Panc1 (cell line): ENCODE measurements at regions not wholly inside any gene's neighbourhood (a gene's known extent, or its start where the extent isn't known, plus 50 kb on each side); places are given as distances from the start of the nearest gene placed in this dataset.
A peak's percentile ranks its signal among the peaks of the same experiment; 100 is the strongest.

Experiments used
- CTCF ChIP-seq: fragments of 450-650 bp; IDR thresholded peaks from 2 replicates; pipeline ENCODE4 v1.5.1; 2017; ENCODE audit warnings: mild to moderate bottlenecking
- POLR2AphosphoS5 ChIP-seq: IDR thresholded peaks from 2 replicates; pipeline ENCODE4 v1.6.1; 2012; ENCODE audit warnings: mild to moderate bottlenecking, low read depth, low read length, moderate library complexity

DNA sequence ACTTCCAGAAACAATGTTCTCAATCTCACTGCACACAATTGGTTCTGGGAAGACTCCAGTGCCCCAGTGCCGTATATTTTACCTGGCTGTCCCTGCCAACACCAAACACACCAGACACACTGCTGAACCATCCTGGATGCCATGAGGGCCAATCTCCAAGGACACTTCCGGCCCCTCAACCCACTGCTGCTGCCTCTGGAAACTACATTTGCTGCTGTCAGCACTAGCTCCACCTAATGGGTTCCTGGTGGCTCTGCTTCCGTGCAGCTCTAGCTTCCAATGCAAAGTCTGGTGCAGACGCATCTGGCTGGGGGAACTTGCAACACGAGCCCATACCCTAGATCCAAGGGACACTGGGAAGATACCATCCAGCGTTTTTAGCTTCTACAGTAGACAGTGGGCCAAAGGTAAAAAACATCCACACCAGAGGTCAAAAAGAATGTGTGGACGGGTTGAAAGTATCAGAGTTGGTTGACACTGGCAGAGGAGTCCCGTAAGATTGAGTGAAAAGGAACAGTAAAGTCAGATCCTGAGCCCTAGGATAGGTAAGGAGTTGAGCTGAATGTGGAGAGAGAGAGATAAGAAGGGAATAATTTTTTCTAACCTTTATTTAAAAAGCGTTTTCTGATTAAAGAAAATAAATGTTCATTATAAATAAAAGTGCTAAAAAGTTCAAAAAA is 99.7 kb upstream of the KIF2A start:
- TF ChIP-seq CTCF (peak; percentile 34), POLR2AphosphoS5 (no peak)
